SU-DHL-6 (cell line): ENCODE measurements at regions not wholly inside any gene's neighbourhood (a gene's known extent, or its start where the extent isn't known, plus 50 kb on each side); places are given as distances from the start of the nearest gene placed in this dataset.

ENCODE experiments used
- H2AFZ ChIP-seq: fragments of 200-600 bp; sonication (generic); 2 replicates; pipeline ENCODE4 v1.6.1; 2014; ENCODE audit warnings: low read depth, mild to moderate bottlenecking, moderate library complexity, mixed read lengths, antibody characterized with exemption, low read length; ENCODE audit not compliant: severe bottlenecking
- H3F3A ChIP-seq: fragments of 200-600 bp; shearing (Covaris generic); 2 replicates; pipeline ENCODE4 v1.6.0; 2016; ENCODE audit warnings: antibody characterized with exemption, mild to moderate bottlenecking; ENCODE audit not compliant: insufficient read depth
- H3K27ac ChIP-seq: fragments of 200-600 bp; sonication (generic); 2 replicates; pipeline ENCODE4 v1.5.1; 2016; ENCODE audit warnings: low read depth, mild to moderate bottlenecking, low read length, moderate library complexity, mixed read lengths
- H3K27me3 ChIP-seq: fragments of 200-600 bp; sonication (generic), shearing (Covaris generic); 2 replicates; pipeline ENCODE4 v1.6.0; 2014; ENCODE audit warnings: mild to moderate bottlenecking, low read length
- H3K36me3 ChIP-seq: fragments of 200-600 bp; sonication (generic); 2 replicates; pipeline ENCODE4 v1.6.1; 2014; ENCODE audit warnings: mild to moderate bottlenecking, low read length, mixed read lengths
- H3K4me2 ChIP-seq: fragments of 300-600, 200-600 bp; shearing (Covaris generic), sonication (generic); 2 replicates; pipeline ENCODE4 v1.6.0; 2014; ENCODE audit warnings: low read length, low read depth, mild to moderate bottlenecking; ENCODE audit not compliant: poor library complexity, severe bottlenecking
- H3K4me3 ChIP-seq: fragments of 200-600 bp; sonication (generic); 2 replicates; pipeline ENCODE4 v1.5.1; 2014; ENCODE audit warnings: antibody characterized with exemption, low read length, mild to moderate bottlenecking, mixed read lengths; ENCODE audit not compliant: insufficient read depth, poor library complexity, severe bottlenecking
- H3K79me2 ChIP-seq: fragments of 200-600 bp; sonication (generic); 2 replicates; pipeline ENCODE4 v1.6.1; 2014; ENCODE audit warnings: mild to moderate bottlenecking, low read length, moderate library complexity; ENCODE audit not compliant: insufficient read depth
- H3K9ac ChIP-seq: fragments of 200-600 bp; sonication (generic); 2 replicates; pipeline ENCODE4 v1.7.0; 2014; ENCODE audit warnings: mild to moderate bottlenecking, low read length
- H3K9me2 ChIP-seq: fragments of 200-600 bp; sonication (generic); replicated peaks from 2 replicates; pipeline ENCODE4 v1.6.1; 2014; ENCODE audit warnings: low read length; ENCODE audit not compliant: insufficient read depth
- H3K9me3 ChIP-seq: fragments of 200-600 bp; sonication (generic); 2 replicates; pipeline ENCODE4 v1.6.1; 2014; ENCODE audit warnings: low read length, mixed read lengths; ENCODE audit not compliant: insufficient read depth
- H4K20me1 ChIP-seq: fragments of 200-600 bp; sonication (generic); 2 replicates; pipeline ENCODE4 v1.6.1; 2014; ENCODE audit warnings: low read depth, mild to moderate bottlenecking, antibody characterized with exemption, low read length, moderate library complexity, mixed read lengths
- CTCF ChIP-seq: fragments of 200-600 bp; sonication (generic); IDR thresholded peaks from one replicate; pipeline ENCODE4 v1.5.1; 2017; ENCODE audit warnings: antibody characterized with exemption, mild to moderate bottlenecking, low read length, moderate library complexity; ENCODE audit not compliant: insufficient read depth, poor library complexity, severe bottlenecking
- EZH2phosphoT487 ChIP-seq: fragments of 200-600 bp; sonication (generic), shearing (Covaris generic); conservative IDR thresholded peaks from 2 replicates; pipeline ENCODE4 v1.6.1; 2018; ENCODE audit warnings: mild to moderate bottlenecking, antibody characterized with exemption, low read length, moderate library complexity, mixed read lengths

- Histone ChIP-seq H3K4me3 (no peak overlapping the region), H3K27ac (no peak overlapping the region), H4K20me1 (no peaks in the 10 kb centered on the region), H3K4me2 (no peak overlapping the region), H3K79me2 (no peaks in the 10 kb centered on the region), H3K9me3 (no peaks in the 10 kb centered on the region), H2AFZ (no peak overlapping the region), H3K27me3 (no peaks in the 10 kb centered on the region), H3K36me3 (no peaks in the 10 kb centered on the region), H3K9me2 (no peaks in the 10 kb centered on the region), H3F3A (no peaks in the 10 kb centered on the region), H3K9ac (no peak overlapping the region)
- TF ChIP-seq EZH2phosphoT487 (no peak), CTCF (no peak)
Measured at GRCh38 chr6:112626468-112627082, 279.4 kb downstream of the RFPL4B start.

- no peak overlapping the region for H2AFZ ChIP-seq
- H3K9me2 ChIP-seq = no peaks in the 10 kb centered on the region
Measured at GRCh38 chr6:112634376-112634775, 287.2 kb downstream of the RFPL4B start.

GRCh38 chr6:112636650-112637262, 289.6 kb downstream of the RFPL4B start:
- Histone ChIP-seq H3K9me3 (no peaks in the 10 kb centered on the region), H3K4me2 (no peak overlapping the region), H3F3A (no peaks in the 10 kb centered on the region), H3K9me2 (no peaks in the 10 kb centered on the region), H3K27ac (no peak overlapping the region), H3K4me3 (no peak overlapping the region), H3K9ac (no peak overlapping the region), H3K36me3 (no peaks in the 10 kb centered on the region), H2AFZ (no peak overlapping the region), H4K20me1 (no peaks in the 10 kb centered on the region), H3K27me3 (no peaks in the 10 kb centered on the region), H3K79me2 (no peaks in the 10 kb centered on the region)
- no peak for TF ChIP-seq EZH2phosphoT487
- no peak for TF ChIP-seq CTCF

More at GRCh38 chr6:112634376-112634775, 287.2 kb downstream of the RFPL4B start:
- Histone ChIP-seq H3K27me3 (no peaks in the 10 kb centered on the region), H3K79me2 (no peaks in the 10 kb centered on the region), H3K9me3 (no peaks in the 10 kb centered on the region), H3K4me2 (no peak overlapping the region), H3K9ac (no peak overlapping the region), H3K4me3 (no peak overlapping the region), H4K20me1 (no peaks in the 10 kb centered on the region), H3K36me3 (no peaks in the 10 kb centered on the region), H3K27ac (no peak overlapping the region), H3F3A (no peaks in the 10 kb centered on the region)
- no peak for TF ChIP-seq CTCF
- no peak for TF ChIP-seq EZH2phosphoT487
